Tibial nerve (tissue), 3 donors: ENCODE measurements at regions not wholly inside any gene's neighbourhood (a gene's known extent, or its start where the extent isn't known, plus 50 kb on each side); places are given as distances from the start of the nearest gene placed in this dataset.
"Not testable (repeated sequence)": the region's sequence is repeated elsewhere in the genome, so short reads cannot be mapped to it uniquely, and the experiment has no call there.

Experiments used
- POLR2A ChIP-seq, 2 donors: fragments of 450-650 bp; IDR thresholded peaks; one replicate each; pipeline ENCODE4 v1.6.1; 2017; ENCODE audit warnings: antibody characterized with exemption in 2 of 2, mild to moderate bottlenecking in 2 of 2, moderate library complexity in 2 of 2
- TF ChIP-seq, protein P1 (sequence below), 5 experiments: fragments of 200-600 bp in 3 of 5; fragments of 450-650 bp in 2 of 5; sonication (generic) in 3 of 5; IDR thresholded peaks; one replicate each; pipeline ENCODE4 v1.5.1; 2016 to 2019; ENCODE audit warnings: antibody characterized with exemption in 5 of 5, mild to moderate bottlenecking in 3 of 5, moderate library complexity in 2 of 5

DNA sequence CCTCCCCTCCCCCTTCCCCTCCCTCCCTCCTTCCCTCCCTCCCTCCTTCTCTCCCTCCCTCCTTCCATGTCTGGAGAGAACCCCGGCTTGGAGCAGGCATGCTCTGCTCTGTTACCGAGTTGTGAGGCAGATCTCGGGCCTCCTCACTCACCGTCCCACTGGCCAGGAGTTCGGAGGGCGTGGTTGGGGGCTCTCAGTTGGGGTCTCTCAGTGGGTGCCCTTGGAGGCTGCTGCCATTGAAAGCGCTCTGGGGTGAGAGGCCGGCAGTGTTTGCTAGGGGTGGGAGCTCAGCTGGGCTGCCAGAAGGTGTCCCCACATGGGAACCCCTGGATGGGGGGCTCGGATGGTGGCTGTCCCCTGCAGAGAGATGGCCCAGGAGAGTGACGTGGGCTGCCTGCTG, 101.1 kb upstream of the LRPAP1 start:
- TF ChIP-seq, protein P1, sequence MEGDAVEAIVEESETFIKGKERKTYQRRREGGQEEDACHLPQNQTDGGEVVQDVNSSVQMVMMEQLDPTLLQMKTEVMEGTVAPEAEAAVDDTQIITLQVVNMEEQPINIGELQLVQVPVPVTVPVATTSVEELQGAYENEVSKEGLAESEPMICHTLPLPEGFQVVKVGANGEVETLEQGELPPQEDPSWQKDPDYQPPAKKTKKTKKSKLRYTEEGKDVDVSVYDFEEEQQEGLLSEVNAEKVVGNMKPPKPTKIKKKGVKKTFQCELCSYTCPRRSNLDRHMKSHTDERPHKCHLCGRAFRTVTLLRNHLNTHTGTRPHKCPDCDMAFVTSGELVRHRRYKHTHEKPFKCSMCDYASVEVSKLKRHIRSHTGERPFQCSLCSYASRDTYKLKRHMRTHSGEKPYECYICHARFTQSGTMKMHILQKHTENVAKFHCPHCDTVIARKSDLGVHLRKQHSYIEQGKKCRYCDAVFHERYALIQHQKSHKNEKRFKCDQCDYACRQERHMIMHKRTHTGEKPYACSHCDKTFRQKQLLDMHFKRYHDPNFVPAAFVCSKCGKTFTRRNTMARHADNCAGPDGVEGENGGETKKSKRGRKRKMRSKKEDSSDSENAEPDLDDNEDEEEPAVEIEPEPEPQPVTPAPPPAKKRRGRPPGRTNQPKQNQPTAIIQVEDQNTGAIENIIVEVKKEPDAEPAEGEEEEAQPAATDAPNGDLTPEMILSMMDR (IDR thresholded peaks at IDR 0.05), result not testable (repeated sequence)
- TF ChIP-seq POLR2A (IDR thresholded peaks at IDR 0.05), result not testable (repeated sequence)
